KOPT-K1 (cell line): ENCODE measurements at regions not wholly inside any gene's neighbourhood (a gene's known extent, or its start where the extent isn't known, plus 50 kb on each side); places are given as distances from the start of the nearest gene placed in this dataset.

ENCODE experiments used
- H3K27ac ChIP-seq: fragments of 200-600 bp; sonication (generic); 2 replicates; pipeline ENCODE4 v1.5.1; 2016; ENCODE audit warnings: antibody characterized with exemption, mild to moderate bottlenecking, low read depth, low read length; ENCODE audit not compliant: poor library complexity, severe bottlenecking
- H3K36me3 ChIP-seq: fragments of 200-600 bp; sonication (generic); 2 replicates; pipeline ENCODE4 v1.5.1; 2017; ENCODE audit warnings: antibody characterized with exemption, mild to moderate bottlenecking, low read length, moderate library complexity; ENCODE audit not compliant: insufficient read depth
- H3K9me3 ChIP-seq: fragments of 200-600 bp; sonication (generic); 2 replicates; pipeline ENCODE4 v1.5.1; 2017; ENCODE audit warnings: antibody characterized with exemption, low read length, mild to moderate bottlenecking; ENCODE audit not compliant: insufficient read depth, poor library complexity, severe bottlenecking

- Histone ChIP-seq H3K27ac (no peak overlapping the region), H3K9me3 (no peaks in the 10 kb centered on the region), H3K36me3 (no peaks in the 10 kb centered on the region)
Measured at GRCh38 chr3:22990291-22991200, 212.6 kb upstream of the UBE2E2 start.

GRCh38 chr3:22994781-22995180, 208.3 kb upstream of the UBE2E2 start:
- Histone ChIP-seq H3K36me3 (no peaks in the 10 kb centered on the region), H3K9me3 (no peaks in the 10 kb centered on the region), H3K27ac (no peak overlapping the region)

- no peaks in the 10 kb centered on the region for H3K36me3 ChIP-seq
- H3K9me3 ChIP-seq = no peaks in the 10 kb centered on the region
- H3K27ac ChIP-seq = no peak overlapping the region
Measured at GRCh38 chr3:22996920-22997571, 206.1 kb upstream of the UBE2E2 start.

GRCh38 chr3:23000371-23000770, 202.8 kb upstream of the UBE2E2 start:
- Histone ChIP-seq H3K9me3 (no peaks in the 10 kb centered on the region), H3K27ac (no peak overlapping the region), H3K36me3 (no peaks in the 10 kb centered on the region)

GRCh38 chr3:23002151-23002550, 201.0 kb upstream of the UBE2E2 start:
- no peaks in the 10 kb centered on the region for H3K36me3 ChIP-seq
- no peak overlapping the region for H3K27ac ChIP-seq

GRCh38 chr3:23002836-23003732, 200.0 kb upstream of the UBE2E2 start:
- Histone ChIP-seq H3K9me3 (no peaks in the 10 kb centered on the region), H3K36me3 (no peaks in the 10 kb centered on the region), H3K27ac (no peak overlapping the region)

More at GRCh38 chr3:23002151-23002550, 201.0 kb upstream of the UBE2E2 start:
- no peaks in the 10 kb centered on the region for H3K9me3 ChIP-seq

GRCh38 chr3:23003733-23004046, 199.4 kb upstream of the UBE2E2 start:
- H3K27ac ChIP-seq = no peak overlapping the region
- no peaks in the 10 kb centered on the region for H3K9me3 ChIP-seq
- no peaks in the 10 kb centered on the region for H3K36me3 ChIP-seq

GRCh38 chr3:23004971-23005370, 198.2 kb upstream of the UBE2E2 start:
- H3K9me3 ChIP-seq = no peaks in the 10 kb centered on the region
- no peaks in the 10 kb centered on the region for H3K36me3 ChIP-seq
- H3K27ac ChIP-seq = no peak overlapping the region

- Histone ChIP-seq H3K27ac (no peak overlapping the region), H3K9me3 (no peaks in the 10 kb centered on the region), H3K36me3 (no peaks in the 10 kb centered on the region)
Measured at GRCh38 chr3:23017801-23018200, 185.3 kb upstream of the UBE2E2 start.

- H3K27ac ChIP-seq = no peak overlapping the region
- H3K9me3 ChIP-seq = peaks cover 6% of the 10 kb centered on the region
- H3K36me3 ChIP-seq = no peaks in the 10 kb centered on the region
Measured at GRCh38 chr3:23019596-23020300, 183.4 kb upstream of the UBE2E2 start.

GRCh38 chr3:23028294-23028693, 174.8 kb upstream of the UBE2E2 start:
- no peak overlapping the region for H3K27ac ChIP-seq
- peaks cover 6% of the 10 kb centered on the region for H3K9me3 ChIP-seq
- no peaks in the 10 kb centered on the region for H3K36me3 ChIP-seq

GRCh38 chr3:23029001-23029400, 174.1 kb upstream of the UBE2E2 start:
- Histone ChIP-seq H3K27ac (no peak overlapping the region), H3K9me3 (peaks cover 6% of the 10 kb centered on the region), H3K36me3 (no peaks in the 10 kb centered on the region)

GRCh38 chr3:23035927-23036640, 167.0 kb upstream of the UBE2E2 start:
- Histone ChIP-seq H3K9me3 (no peaks in the 10 kb centered on the region), H3K36me3 (no peaks in the 10 kb centered on the region), H3K27ac (no peak overlapping the region)

GRCh38 chr3:23036728-23037127, 166.4 kb upstream of the UBE2E2 start:
- no peaks in the 10 kb centered on the region for H3K36me3 ChIP-seq
- H3K27ac ChIP-seq = no peak overlapping the region
- H3K9me3 ChIP-seq = no peaks in the 10 kb centered on the region
